Gastroesophageal sphincter (tissue), 4 donors: ENCODE measurements at regions not wholly inside any gene's neighbourhood (a gene's known extent, or its start where the extent isn't known, plus 50 kb on each side); places are given as distances from the start of the nearest gene placed in this dataset.
A peak's percentile ranks its signal among the peaks of the same experiment; 100 is the strongest.

Experiments used
- ATAC-seq: fragments of 150-250 bp; one replicate; pipeline ENCODE4 v1.9.1; 2016; ENCODE audit warnings: mild to moderate bottlenecking, moderate library complexity
- H3K27ac ChIP-seq, 4 donors: fragments of 200-600 bp; sonication (generic) in 3 of 4; 1 replicate in 3 of 4; 2 replicates in 1 of 4; pipeline ENCODE4 v1.5.1; 2016 to 2019
- H3K27me3 ChIP-seq: fragments of 200-600 bp; sonication (generic); one replicate; pipeline ENCODE4 v1.5.1; 2019
- H3K36me3 ChIP-seq, 2 donors: fragments of 200-600 bp; sonication (generic); one replicate each; pipeline ENCODE4 v1.5.1; 2019; ENCODE audit warnings: control low read depth in 1 of 2
- H3K4me1 ChIP-seq, 3 donors: fragments of 200-600 bp; sonication (generic); 1 replicate in 2 of 3; 2 replicates in 1 of 3; pipeline ENCODE4 v1.5.1; 2016 to 2019; ENCODE audit warnings: control low read depth in 2 of 3
- H3K4me3 ChIP-seq, 2 donors: fragments of 200-600 bp; sonication (generic); one replicate each; pipeline ENCODE4 v1.5.1; 2019; ENCODE audit warnings: mild to moderate bottlenecking in 1 of 2, moderate library complexity in 1 of 2
- H3K9me3 ChIP-seq, 3 donors: fragments of 200-600 bp; sonication (generic); one replicate each; pipeline ENCODE4 v1.5.1; 2017 to 2019; ENCODE audit warnings: control low read depth in 2 of 3
- EP300 ChIP-seq: sonication (generic); formaldehyde crosslinking; IDR thresholded peaks from one replicate; pipeline ENCODE4 v1.6.1; 2017; ENCODE audit warnings: antibody characterized with exemption, mild to moderate bottlenecking
- POLR2A ChIP-seq, 2 donors: fragments of 450-650 bp; IDR thresholded peaks; one replicate each; pipeline ENCODE4 v1.6.1; 2017; ENCODE audit warnings: antibody characterized with exemption in 2 of 2, mild to moderate bottlenecking in 2 of 2, moderate library complexity in 1 of 2
- POLR2AphosphoS5 ChIP-seq: sonication (generic); formaldehyde crosslinking; IDR thresholded peaks from one replicate; pipeline ENCODE4 v1.6.1; 2017; ENCODE audit warnings: antibody characterized with exemption
- WGBS, 2 donors: methylation state at CpG; one replicate each; pipeline ENCODE4 v1.1.5; 2018; ENCODE audit warnings: low coverage in 1 of 2; 5-methylcytosine and 5-hydroxymethylcytosine counted together
- TF ChIP-seq, protein P1 (sequence below), 4 experiments: fragments of 200-600 bp in 2 of 4; fragments of 450-650 bp in 2 of 4; sonication (generic) in 1 of 4; IDR thresholded peaks; one replicate each; pipeline ENCODE4 v1.5.1; 2017 to 2019; ENCODE audit warnings: antibody characterized with exemption in 4 of 4, mild to moderate bottlenecking in 2 of 4, moderate library complexity in 2 of 4

DNA sequence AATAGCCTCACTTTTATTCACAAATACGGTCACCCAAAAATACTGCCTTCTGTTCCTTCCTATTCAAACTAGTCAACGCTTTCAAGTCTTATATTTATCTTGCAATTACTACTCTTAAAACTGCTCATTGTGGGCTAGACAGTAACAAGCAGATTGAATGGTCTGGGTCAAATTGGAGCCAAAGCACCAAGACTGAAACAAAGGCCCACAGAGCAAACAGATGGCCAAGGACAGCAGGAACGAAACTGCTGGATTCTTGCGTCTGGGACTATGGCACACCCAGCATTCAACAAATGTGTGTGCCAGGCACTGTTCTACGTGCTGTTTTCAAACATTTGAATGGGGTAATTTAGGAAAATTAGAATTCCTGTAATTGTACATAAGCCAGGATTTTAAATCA, 250.1 kb upstream of the PSMD7 start:
- WGBS, 2 donors = 79 to 85% methylated on average over 4 to 5 of the region's 5 CpGs
- H3K4me3 ChIP-seq = no peak overlapping the region
- no peak for ATAC-seq
- H3K36me3 ChIP-seq = no peaks in the 10 kb centered on the region
- TF ChIP-seq POLR2AphosphoS5 (no peak), EP300 (no peak), POLR2A (IDR thresholded peaks at IDR 0.05) (no peak)
- TF ChIP-seq, protein P1, sequence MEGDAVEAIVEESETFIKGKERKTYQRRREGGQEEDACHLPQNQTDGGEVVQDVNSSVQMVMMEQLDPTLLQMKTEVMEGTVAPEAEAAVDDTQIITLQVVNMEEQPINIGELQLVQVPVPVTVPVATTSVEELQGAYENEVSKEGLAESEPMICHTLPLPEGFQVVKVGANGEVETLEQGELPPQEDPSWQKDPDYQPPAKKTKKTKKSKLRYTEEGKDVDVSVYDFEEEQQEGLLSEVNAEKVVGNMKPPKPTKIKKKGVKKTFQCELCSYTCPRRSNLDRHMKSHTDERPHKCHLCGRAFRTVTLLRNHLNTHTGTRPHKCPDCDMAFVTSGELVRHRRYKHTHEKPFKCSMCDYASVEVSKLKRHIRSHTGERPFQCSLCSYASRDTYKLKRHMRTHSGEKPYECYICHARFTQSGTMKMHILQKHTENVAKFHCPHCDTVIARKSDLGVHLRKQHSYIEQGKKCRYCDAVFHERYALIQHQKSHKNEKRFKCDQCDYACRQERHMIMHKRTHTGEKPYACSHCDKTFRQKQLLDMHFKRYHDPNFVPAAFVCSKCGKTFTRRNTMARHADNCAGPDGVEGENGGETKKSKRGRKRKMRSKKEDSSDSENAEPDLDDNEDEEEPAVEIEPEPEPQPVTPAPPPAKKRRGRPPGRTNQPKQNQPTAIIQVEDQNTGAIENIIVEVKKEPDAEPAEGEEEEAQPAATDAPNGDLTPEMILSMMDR (IDR thresholded peaks at IDR 0.05) = no peak
- no peaks in the 10 kb centered on the region for H3K9me3 ChIP-seq
- no peak overlapping the region for H3K27ac ChIP-seq
- H3K4me1 ChIP-seq = no peaks in the 10 kb centered on the region
- peaks cover 8% of the 10 kb centered on the region for H3K27me3 ChIP-seq

- Histone ChIP-seq H3K9me3 (no peaks in the 10 kb centered on the region), H3K36me3 (no peaks in the 10 kb centered on the region), H3K27ac (no peak overlapping the region), H3K4me3 (no peak overlapping the region), H3K4me1 (no peaks in the 10 kb centered on the region), H3K27me3 (peaks cover 8% of the 10 kb centered on the region)
- TF ChIP-seq, protein P1 (IDR thresholded peaks at IDR 0.05) = no peak
- TF ChIP-seq POLR2A (IDR thresholded peaks at IDR 0.05) (no peak), POLR2AphosphoS5 (no peak), EP300 (no peak)
- 85 to 91% methylated on average over 3 of the region's 3 CpGs for WGBS, 2 donors
- ATAC-seq = no peak
Measured at GRCh38 chr16:74045513-74045912, 251.1 kb upstream of the PSMD7 start.

DNA sequence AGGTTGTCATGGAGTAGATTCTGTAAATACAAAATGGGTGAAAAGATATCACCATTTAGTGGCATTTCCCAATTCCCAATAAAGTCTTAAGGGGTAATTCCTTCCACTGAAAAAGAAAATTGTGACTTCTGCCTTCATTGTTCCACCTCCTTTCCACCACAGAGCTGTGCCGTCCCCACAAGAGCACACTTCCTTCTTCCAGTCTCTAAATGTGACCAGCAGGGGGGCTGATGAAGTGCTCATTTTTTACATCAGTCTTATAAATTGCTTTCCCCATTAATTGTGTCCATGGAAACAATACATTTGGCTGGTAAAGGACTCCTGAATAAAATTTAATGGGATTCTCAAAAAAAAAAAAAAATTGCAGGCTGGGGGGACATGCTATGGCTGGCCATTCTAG, 260.8 kb upstream of the PSMD7 start:
- no peak for ATAC-seq
- H3K9me3 ChIP-seq = no peaks in the 10 kb centered on the region
- no peaks in the 10 kb centered on the region for H3K4me1 ChIP-seq
- H3K27ac ChIP-seq = no peak overlapping the region
- WGBS, 2 donors = 20 to 21% methylated on average over 1 of the region's 1 CpG
- H3K27me3 ChIP-seq = peaks cover 35% of the 10 kb centered on the region
- no peak overlapping the region for H3K4me3 ChIP-seq
- no peak for TF ChIP-seq POLR2AphosphoS5
- TF ChIP-seq EP300 = no peak
- TF ChIP-seq, protein P1 (IDR thresholded peaks at IDR 0.05) = no peak
- no peak for TF ChIP-seq POLR2A (IDR thresholded peaks at IDR 0.05)
- H3K36me3 ChIP-seq = no peaks in the 10 kb centered on the region

- Histone ChIP-seq H3K4me3 (no peak overlapping the region), H3K27me3 (peaks cover 35% of the 10 kb centered on the region), H3K9me3 (no peaks in the 10 kb centered on the region), H3K36me3 (no peaks in the 10 kb centered on the region), H3K27ac (no peak overlapping the region), H3K4me1 (no peaks in the 10 kb centered on the region)
- no peak for TF ChIP-seq EP300
- no peak for TF ChIP-seq POLR2A (IDR thresholded peaks at IDR 0.05)
- TF ChIP-seq, protein P1 (IDR thresholded peaks at IDR 0.05) = peak in 1 of 4 experiments; percentile 25
- WGBS, 2 donors = 13 to 34% methylated on average over 4 of the region's 4 CpGs
- no peak for ATAC-seq
Measured at GRCh38 chr16:74034862-74035261, 261.8 kb upstream of the PSMD7 start.

DNA sequence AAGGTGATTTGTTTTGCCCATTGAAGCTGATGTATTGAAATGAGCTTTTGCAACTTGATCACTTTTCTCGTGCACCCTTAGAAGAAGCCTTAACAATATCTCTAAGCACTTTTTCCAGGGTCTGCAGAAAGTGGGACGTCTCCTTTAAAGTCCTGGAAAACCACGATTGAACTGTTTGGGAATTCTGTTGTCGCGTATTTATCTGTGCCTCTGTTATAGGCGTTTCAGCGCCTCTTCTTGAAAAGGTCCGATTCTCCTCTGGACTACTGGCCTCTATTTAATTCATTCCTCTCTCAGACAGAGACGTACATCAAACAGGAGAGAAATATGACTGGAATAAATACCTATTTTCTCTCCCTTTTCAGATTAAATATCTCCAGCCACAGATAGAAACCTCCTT, 262.4 kb upstream of the PSMD7 start:
- Histone ChIP-seq H3K27me3 (peaks cover 39% of the 10 kb centered on the region), H3K4me3 (no peak overlapping the region), H3K36me3 (no peaks in the 10 kb centered on the region), H3K9me3 (no peaks in the 10 kb centered on the region), H3K27ac (no peak overlapping the region), H3K4me1 (no peaks in the 10 kb centered on the region)
- TF ChIP-seq POLR2AphosphoS5 = no peak
- TF ChIP-seq POLR2A (IDR thresholded peaks at IDR 0.05) = no peak
- TF ChIP-seq, protein P1 (IDR thresholded peaks at IDR 0.05) = no peak
- no peak for TF ChIP-seq EP300
- no peak for ATAC-seq
- 43 to 46% methylated on average over 7 to 9 of the region's 9 CpGs for WGBS, 2 donors
